ENCODE measurements at regions not wholly inside any gene's neighbourhood (a gene's known extent, or its start where the extent isn't known, plus 50 kb on each side); places are given as distances from the start of the nearest gene placed in this dataset.

- TF ChIP-seq EZH2phosphoT487 (IDR thresholded peaks at IDR 0.05; ENCODE audit: low read length) (no peak), CTCF (IDR thresholded peaks at IDR 0.05; ENCODE audit: low read length) (no peak)
These were observed 756.3 kb downstream of the NXPH1 start for GRCh38 chr7:9189703-9190102.

Measured in MM.1S (cell line).